ENCODE measurements at regions not wholly inside any gene's neighbourhood (a gene's known extent, or its start where the extent isn't known, plus 50 kb on each side); places are given as distances from the start of the nearest gene placed in this dataset.

GRCh38 chr4:173450281-173450680, 51.4 kb upstream of the SCRG1 start:
- Histone ChIP-seq H3K9ac (no peak overlapping the region), H3K79me2 (ENCODE audit: insufficient read depth) (no peaks in the 10 kb centered on the region), H4K20me1 (ENCODE audit: insufficient read depth) (no peaks in the 10 kb centered on the region), H3K9me2 (ENCODE audit: insufficient read depth) (no peaks in the 10 kb centered on the region), H3K27ac (no peak overlapping the region), H3K4me1 (ENCODE audit: insufficient read depth) (peaks cover 15% of the 10 kb centered on the region), H3K36me3 (ENCODE audit: low read depth) (no peaks in the 10 kb centered on the region), H3K4me3 (no peak overlapping the region), H3K9me3 (ENCODE audit: low read depth) (no peaks in the 10 kb centered on the region), H2AFZ (no peak overlapping the region), H3K4me2 (ENCODE audit: unreplicated experiment) (no peak overlapping the region), H3K27me3 (replicated peaks; ENCODE audit: insufficient read depth) (no peaks in the 10 kb centered on the region; the same call in 1 of the 2 replicates), H3F3A (ENCODE audit: insufficient read depth) (peaks cover 10% of the 10 kb centered on the region)
- DNase-seq: peak; percentile 48
- TF ChIP-seq EZH2phosphoT487 (IDR thresholded peaks at IDR 0.05; ENCODE audit: insufficient read depth, low read depth): no peak
- no peak for TF ChIP-seq EZH2 (IDR thresholded peaks at IDR 0.05; ENCODE audit: insufficient read depth, poor library complexity, severe bottlenecking)
- 76 to 78% methylated on average over 2 of the region's 2 CpGs for WGBS, 2 experiments (ENCODE audit: low coverage in 1 of 2, low lambda C conversion rate in 2 of 2, missing lambda C conversion rate in 2 of 2)
- in situ Hi-C loops (cut with MboI): no loop called here

- H3K4me2 ChIP-seq (ENCODE audit: unreplicated experiment): no peak overlapping the region
- H3K27me3 ChIP-seq (replicated peaks; ENCODE audit: insufficient read depth): no peaks in the 10 kb centered on the region; the same call in 1 of the 2 replicates
- no peak overlapping the region for H3K4me3 ChIP-seq
- DNase-seq: no peak
- no peak overlapping the region for H3K27ac ChIP-seq
- H3K9me3 ChIP-seq (ENCODE audit: low read depth): no peaks in the 10 kb centered on the region
- H3K36me3 ChIP-seq (ENCODE audit: low read depth): no peaks in the 10 kb centered on the region
- H3K9ac ChIP-seq: no peak overlapping the region
- peaks cover 18% of the 10 kb centered on the region for H3K4me1 ChIP-seq (ENCODE audit: insufficient read depth)
- 75 to 76% methylated on average over 3 of the region's 3 CpGs for WGBS, 2 experiments (ENCODE audit: low coverage in 1 of 2, low lambda C conversion rate in 2 of 2, missing lambda C conversion rate in 2 of 2)
- in situ Hi-C loops (cut with MboI): no loop called here
- H3K9me2 ChIP-seq (ENCODE audit: insufficient read depth): no peaks in the 10 kb centered on the region
- no peaks in the 10 kb centered on the region for H4K20me1 ChIP-seq (ENCODE audit: insufficient read depth)
- peaks cover 16% of the 10 kb centered on the region for H3F3A ChIP-seq (ENCODE audit: insufficient read depth)
- TF ChIP-seq EZH2phosphoT487 (IDR thresholded peaks at IDR 0.05; ENCODE audit: insufficient read depth, low read depth) (no peak), EZH2 (IDR thresholded peaks at IDR 0.05; ENCODE audit: insufficient read depth, poor library complexity, severe bottlenecking) (no peak)
- no peaks in the 10 kb centered on the region for H3K79me2 ChIP-seq (ENCODE audit: insufficient read depth)
- no peak overlapping the region for H2AFZ ChIP-seq
These were observed 50.4 kb upstream of the SCRG1 start for GRCh38 chr4:173449380-173449717.

GRCh38 chr4:173448608-173449379, 49.9 kb upstream of the SCRG1 start:
- Histone ChIP-seq H3K9ac (no peak overlapping the region), H3K4me1 (ENCODE audit: insufficient read depth) (peaks cover 20% of the 10 kb centered on the region), H3K9me2 (ENCODE audit: insufficient read depth) (no peaks in the 10 kb centered on the region), H3K27ac (no peak overlapping the region), H4K20me1 (ENCODE audit: insufficient read depth) (no peaks in the 10 kb centered on the region), H3K9me3 (ENCODE audit: low read depth) (no peaks in the 10 kb centered on the region), H2AFZ (no peak overlapping the region), H3F3A (ENCODE audit: insufficient read depth) (peaks cover 19% of the 10 kb centered on the region), H3K4me2 (ENCODE audit: unreplicated experiment) (peak overlapping the region; percentile 43), H3K27me3 (replicated peaks; ENCODE audit: insufficient read depth) (no peaks in the 10 kb centered on the region; the same call in 1 of the 2 replicates), H3K4me3 (no peak overlapping the region), H3K36me3 (ENCODE audit: low read depth) (no peaks in the 10 kb centered on the region), H3K79me2 (ENCODE audit: insufficient read depth) (no peaks in the 10 kb centered on the region)
- DNase-seq: peak; percentile 36
- in situ Hi-C loops (cut with MboI): no loop called here
- 16 to 19% methylated on average over 4 of the region's 4 CpGs for WGBS, 2 experiments (ENCODE audit: low coverage in 1 of 2, low lambda C conversion rate in 2 of 2, missing lambda C conversion rate in 2 of 2)
- TF ChIP-seq EZH2 (IDR thresholded peaks at IDR 0.05; ENCODE audit: insufficient read depth, poor library complexity, severe bottlenecking) (no peak), EZH2phosphoT487 (IDR thresholded peaks at IDR 0.05; ENCODE audit: insufficient read depth, low read depth) (no peak)
